Psoas muscle (tissue), 7 donors: ENCODE measurements at regions not wholly inside any gene's neighbourhood (a gene's known extent, or its start where the extent isn't known, plus 50 kb on each side); places are given as distances from the start of the nearest gene placed in this dataset.

Experiments
- ATAC-seq, 4 donors: fragments of 200-7000 bp; cut with Tn5 transposase; one replicate each; pipeline ENCODE4 v1.9.1; 2020; ENCODE audit warnings: moderate library complexity in 3 of 4, mild to moderate bottlenecking in 2 of 4
- DNase-seq, 2 donors: peaks; one replicate each; pipeline ENCODE4 v3.0.0-alpha.2; 2020
- H3K27ac ChIP-seq: fragments of 200-600 bp; one replicate; pipeline ENCODE4 v1.8.0; 2022
- H3K27me3 ChIP-seq, 3 donors: fragments of 200-600 bp in 1 of 3; one replicate each; pipeline versions ENCODE4 v1.6.1 to v1.8.0; 2013 to 2022; ENCODE audit warnings: low read length in 2 of 3, mild to moderate bottlenecking in 2 of 3, moderate library complexity in 1 of 3; ENCODE audit not compliant: insufficient read depth in 3 of 3
- H3K36me3 ChIP-seq, 2 donors: fragments of 200-600 bp in 1 of 2; one replicate each; pipeline versions ENCODE4 v1.6.1 to v1.8.0; 2013 to 2022; ENCODE audit warnings: low read depth in 1 of 2, mild to moderate bottlenecking in 1 of 2, moderate library complexity in 1 of 2; ENCODE audit not compliant: insufficient read depth in 1 of 2
- H3K4me1 ChIP-seq: fragments of 200-600 bp; one replicate; pipeline ENCODE4 v1.8.0; 2022
- H3K4me3 ChIP-seq: fragments of 200-600 bp; one replicate; pipeline ENCODE4 v1.8.0; 2022; ENCODE audit warnings: mild to moderate bottlenecking
- H3K9me3 ChIP-seq: fragments of 200-600 bp; one replicate; pipeline ENCODE4 v1.8.0; 2022
- WGBS, 3 donors: extraction: QIAGEN DNeasy Blood & Tissue Kit; methylation state at CpG; one replicate each; pipeline versions ENCODE4 v1.1.6 to v1.1.7; 2013; 5-methylcytosine and 5-hydroxymethylcytosine counted together
- intact Hi-C, 2 donors: fragments of 100-400 bp; cut with DNase I; formaldehyde crosslinking; loops; one replicate each; pipeline versions ENCODE4 v1.11.0 to v1.14.2; 2022
- TF ChIP-seq, protein P1 (sequence below): fragments of 200-600 bp; IDR thresholded peaks from one replicate; pipeline ENCODE4 v1.8.0; 2022; ENCODE audit warnings: antibody characterized with exemption
- donor health status: healthy with polysubstance abuse.
- donor health status: DM: no; HTN: no; CAD: no; lungs with moderate emphysema.
- donor health status: Bipolar disorder and iron deficiency.
- donor health status: healthy.
- donor health status: DM: yes; HTN: yes; CAD: no.
- donor health status: DM: no; HTN: no; CAD: no.
- donor health status: DM: yes; HTN: yes; CAD: no.

DNA sequence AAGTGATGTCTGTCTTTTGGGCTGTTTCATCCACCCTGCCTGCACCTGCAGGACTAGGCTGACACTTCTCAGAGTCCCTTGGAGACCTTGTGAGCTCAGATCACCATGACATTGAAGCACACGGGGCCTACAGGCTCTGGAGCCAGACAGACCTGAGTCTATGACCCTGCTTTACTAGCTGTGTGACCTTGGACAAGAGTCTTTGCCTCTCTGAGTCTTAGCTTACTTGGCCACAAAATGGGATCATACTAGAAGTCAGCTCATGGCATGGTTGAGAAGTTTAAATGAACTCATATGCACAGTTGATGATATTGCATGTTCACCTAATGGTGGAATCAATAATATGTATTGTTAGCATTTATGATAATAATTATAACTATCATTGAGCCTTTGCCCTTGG, 102.9 kb upstream of the SMAD3 start:
- no peak overlapping the region for H3K27ac ChIP-seq
- ATAC-seq (no peak), DNase-seq (no peak)
- TF ChIP-seq, protein P1, sequence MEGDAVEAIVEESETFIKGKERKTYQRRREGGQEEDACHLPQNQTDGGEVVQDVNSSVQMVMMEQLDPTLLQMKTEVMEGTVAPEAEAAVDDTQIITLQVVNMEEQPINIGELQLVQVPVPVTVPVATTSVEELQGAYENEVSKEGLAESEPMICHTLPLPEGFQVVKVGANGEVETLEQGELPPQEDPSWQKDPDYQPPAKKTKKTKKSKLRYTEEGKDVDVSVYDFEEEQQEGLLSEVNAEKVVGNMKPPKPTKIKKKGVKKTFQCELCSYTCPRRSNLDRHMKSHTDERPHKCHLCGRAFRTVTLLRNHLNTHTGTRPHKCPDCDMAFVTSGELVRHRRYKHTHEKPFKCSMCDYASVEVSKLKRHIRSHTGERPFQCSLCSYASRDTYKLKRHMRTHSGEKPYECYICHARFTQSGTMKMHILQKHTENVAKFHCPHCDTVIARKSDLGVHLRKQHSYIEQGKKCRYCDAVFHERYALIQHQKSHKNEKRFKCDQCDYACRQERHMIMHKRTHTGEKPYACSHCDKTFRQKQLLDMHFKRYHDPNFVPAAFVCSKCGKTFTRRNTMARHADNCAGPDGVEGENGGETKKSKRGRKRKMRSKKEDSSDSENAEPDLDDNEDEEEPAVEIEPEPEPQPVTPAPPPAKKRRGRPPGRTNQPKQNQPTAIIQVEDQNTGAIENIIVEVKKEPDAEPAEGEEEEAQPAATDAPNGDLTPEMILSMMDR = no peak
- 82 to 94% (median 85%) methylated on average over 1 of the region's 1 CpG for WGBS, 3 donors
- intact Hi-C loops = loop anchor here in 1 of 2 donors (5.0 kb wide), 1 partner anchor 45 kb away; no protein-coding TSS in a partner anchor
- H3K36me3 ChIP-seq = no peaks in the 10 kb centered on the region
- H3K4me3 ChIP-seq = no peak overlapping the region
- H3K9me3 ChIP-seq = no peaks in the 10 kb centered on the region
- H3K27me3 ChIP-seq = no peaks in the 10 kb centered on the region
- no peaks in the 10 kb centered on the region for H3K4me1 ChIP-seq

DNA sequence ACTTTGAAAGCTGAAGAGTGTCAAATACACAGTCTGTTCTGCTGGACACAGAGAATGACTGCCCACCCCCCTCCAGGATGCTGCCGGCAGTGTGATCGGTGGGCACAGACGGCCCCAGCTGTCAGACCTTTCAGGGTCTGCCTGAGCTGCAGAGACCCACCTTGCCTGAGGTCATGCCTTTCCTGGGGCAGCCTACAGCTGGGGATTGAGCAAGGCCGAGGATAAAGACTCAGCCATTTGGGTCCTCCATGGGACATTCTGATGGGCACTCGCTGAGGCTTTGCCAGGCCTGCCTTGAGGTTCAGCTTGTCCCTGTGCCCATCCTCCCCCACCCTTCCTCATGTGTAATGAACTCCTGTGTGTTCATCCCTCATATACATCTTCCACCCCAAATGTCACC, 102.3 kb upstream of the SMAD3 start:
- ATAC-seq = no peak
- Histone ChIP-seq H3K9me3 (no peaks in the 10 kb centered on the region), H3K36me3 (no peaks in the 10 kb centered on the region), H3K27ac (no peak overlapping the region), H3K27me3 (no peaks in the 10 kb centered on the region), H3K4me1 (no peaks in the 10 kb centered on the region), H3K4me3 (no peak overlapping the region)
- intact Hi-C loops = loop anchor here in 1 of 2 donors (5.0 kb wide), 1 partner anchor 44 kb away; no protein-coding TSS in a partner anchor
- DNase-seq = no peak
- 85 to 87% (median 87%) methylated on average over 5 of the region's 5 CpGs for WGBS, 3 donors
- TF ChIP-seq, protein P1 = no peak

DNA sequence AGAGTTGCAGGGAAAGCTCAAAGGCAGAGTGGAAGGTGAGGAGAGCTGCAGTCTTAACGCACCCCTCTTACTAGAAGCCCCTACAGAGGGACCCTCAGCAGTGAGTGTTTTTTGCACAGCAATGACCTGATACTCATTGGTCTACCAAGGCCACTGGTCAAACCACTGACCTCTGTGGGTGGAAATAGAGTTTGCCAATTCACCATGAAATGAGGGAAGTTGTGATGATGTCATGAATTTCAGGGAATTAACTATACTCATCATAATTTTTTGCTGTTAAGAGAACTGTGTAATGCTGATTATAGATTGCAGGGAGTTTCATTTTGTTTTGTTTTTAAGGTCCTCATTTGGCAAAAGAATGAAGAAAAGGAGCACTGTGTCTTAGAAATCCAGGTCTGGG, 101.7 kb upstream of the SMAD3 start:
- no peaks in the 10 kb centered on the region for H3K9me3 ChIP-seq
- H3K4me1 ChIP-seq = no peaks in the 10 kb centered on the region
- H3K27ac ChIP-seq = no peak overlapping the region
- TF ChIP-seq, protein P1 = no peak
- no peaks in the 10 kb centered on the region for H3K36me3 ChIP-seq
- intact Hi-C loops = loop anchor here in 1 of 2 donors (5.0 kb wide), 1 partner anchor 44 kb away; no protein-coding TSS in a partner anchor
- H3K4me3 ChIP-seq = no peak overlapping the region
- no peaks in the 10 kb centered on the region for H3K27me3 ChIP-seq
- 76 to 92% (median 84%) methylated on average over 1 of the region's 1 CpG for WGBS, 3 donors
- no peak for DNase-seq
- ATAC-seq = no peak

DNA sequence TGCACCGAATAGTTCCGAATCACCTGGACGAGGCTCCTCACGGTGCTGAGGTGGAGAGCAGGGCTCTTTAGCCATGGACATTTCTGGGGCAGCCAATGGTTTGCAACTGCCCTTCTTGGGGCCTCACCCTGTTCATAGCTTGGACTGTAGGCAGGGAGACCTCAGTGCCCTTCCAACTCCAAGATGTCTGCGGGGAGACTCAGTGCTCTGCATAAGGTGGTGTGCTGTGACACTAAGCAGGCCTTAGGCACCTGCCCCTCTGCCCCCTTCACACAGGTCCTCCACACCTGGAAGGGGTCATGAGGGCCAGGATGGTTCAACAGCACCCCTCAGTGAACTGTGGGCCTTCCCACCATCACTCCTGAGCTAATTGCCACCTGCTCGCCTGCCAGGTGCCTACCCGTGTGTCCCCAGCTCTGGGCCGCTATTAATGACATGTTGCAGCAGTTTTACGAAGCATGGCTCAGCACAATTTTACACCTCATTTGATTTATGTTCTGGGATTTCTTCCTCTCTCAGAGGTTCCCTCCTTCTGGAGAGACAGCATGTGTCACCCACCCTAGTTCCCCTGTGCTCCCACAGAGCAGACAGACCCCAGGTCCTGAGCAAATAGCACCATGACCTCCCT, 101.2 kb upstream of the SMAD3 start:
- no peak for DNase-seq
- TF ChIP-seq, protein P1 = no peak
- intact Hi-C loops = loop anchor here in 1 of 2 donors (5.0 kb wide), 1 partner anchor 43 kb away; no protein-coding TSS in a partner anchor
- no peaks in the 10 kb centered on the region for H3K36me3 ChIP-seq
- no peak overlapping the region for H3K27ac ChIP-seq
- ATAC-seq = no peak
- 90 to 94% (median 93%) methylated on average over 9 of the region's 9 CpGs for WGBS, 3 donors
- no peaks in the 10 kb centered on the region for H3K4me1 ChIP-seq
- H3K4me3 ChIP-seq = no peak overlapping the region
- no peaks in the 10 kb centered on the region for H3K27me3 ChIP-seq
- no peaks in the 10 kb centered on the region for H3K9me3 ChIP-seq

DNA sequence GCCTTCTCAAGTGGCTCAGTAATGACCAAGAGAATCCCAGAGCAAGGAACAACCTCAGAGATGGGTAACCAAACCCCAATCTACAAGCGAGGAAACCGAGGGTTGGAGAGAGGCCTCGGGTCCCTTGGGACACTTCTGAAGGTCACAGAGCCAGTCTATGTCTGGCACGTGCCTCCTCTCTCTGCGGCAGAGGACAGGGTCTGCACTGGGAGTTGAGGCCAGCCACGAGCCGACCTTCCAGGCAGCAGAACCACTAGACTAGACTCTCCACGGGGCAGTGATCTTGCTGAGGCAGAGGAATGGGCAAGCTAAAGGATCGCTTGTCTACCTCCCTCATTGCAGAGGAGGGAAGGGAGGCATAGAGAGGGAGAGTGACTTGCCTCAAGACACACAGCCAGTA, 100.6 kb upstream of the SMAD3 start:
- ATAC-seq (no peak), DNase-seq (no peak)
- Histone ChIP-seq H3K27ac (no peak overlapping the region), H3K4me1 (no peaks in the 10 kb centered on the region), H3K27me3 (no peaks in the 10 kb centered on the region), H3K4me3 (no peak overlapping the region), H3K36me3 (no peaks in the 10 kb centered on the region), H3K9me3 (no peaks in the 10 kb centered on the region)
- WGBS, 3 donors = 89 to 90% (median 89%) methylated on average over 9 of the region's 9 CpGs
- intact Hi-C loops = loop anchor here in 1 of 2 donors (5.0 kb wide), 1 partner anchor 43 kb away; no protein-coding TSS in a partner anchor
- TF ChIP-seq, protein P1 = no peak
